Skeletal muscle tissue (tissue), 3 donors: ENCODE measurements at regions not wholly inside any gene's neighbourhood (a gene's known extent, or its start where the extent isn't known, plus 50 kb on each side); places are given as distances from the start of the nearest gene placed in this dataset.

Source experiments
- H3K27ac ChIP-seq: one replicate; pipeline ENCODE4 v1.7.0; 2013; ENCODE audit warnings: mild to moderate bottlenecking, low read depth, low read length, inconsistent platforms
- H3K27me3 ChIP-seq, 3 donors: one replicate each; pipeline ENCODE4 v1.7.0; 2013; ENCODE audit warnings: low read length in 3 of 3; ENCODE audit not compliant: control insufficient read depth in 3 of 3, insufficient read depth in 3 of 3
- H3K36me3 ChIP-seq, 3 donors: one replicate each; pipeline ENCODE4 v1.7.0; 2013; ENCODE audit warnings: low read length in 3 of 3; ENCODE audit not compliant: control insufficient read depth in 3 of 3, insufficient read depth in 3 of 3
- H3K4me1 ChIP-seq, 3 donors: one replicate each; pipeline ENCODE4 v1.7.0; 2013; ENCODE audit warnings: low read length in 3 of 3, mild to moderate bottlenecking in 3 of 3; ENCODE audit not compliant: control insufficient read depth in 3 of 3, insufficient read depth in 3 of 3
- H3K4me3 ChIP-seq, 3 donors: one replicate each; pipeline ENCODE4 v1.7.0; 2013; ENCODE audit warnings: low read length in 3 of 3
- H3K9ac ChIP-seq, 3 donors: one replicate each; pipeline ENCODE4 v1.7.0; 2013; ENCODE audit warnings: low read length in 3 of 3, mild to moderate bottlenecking in 3 of 3, moderate library complexity in 2 of 3, low read depth in 1 of 3
- H3K9me3 ChIP-seq, 3 donors: one replicate each; pipeline ENCODE4 v1.7.0; 2013; ENCODE audit warnings: low read length in 3 of 3; ENCODE audit not compliant: control insufficient read depth in 3 of 3
- donor health status: Osteomylitis.

GRCh38 chr14:36465178-36465577, 54.9 kb downstream of the NKX2-1 start:
- Histone ChIP-seq H3K9ac (no peak overlapping the region), H3K9me3 (no peaks in the 10 kb centered on the region), H3K36me3 (no peaks in the 10 kb centered on the region), H3K4me1 (no peaks in the 10 kb centered on the region), H3K27ac (no peak overlapping the region), H3K4me3 (no peak overlapping the region), H3K27me3 (no peaks in the 10 kb centered on the region)

- H3K27me3 ChIP-seq: no peaks in the 10 kb centered on the region
- H3K27ac ChIP-seq: no peak overlapping the region
- H3K4me1 ChIP-seq: no peaks in the 10 kb centered on the region
- no peaks in the 10 kb centered on the region for H3K9me3 ChIP-seq
- H3K4me3 ChIP-seq: no peak overlapping the region
- no peaks in the 10 kb centered on the region for H3K36me3 ChIP-seq
- no peak overlapping the region for H3K9ac ChIP-seq
These were observed 57.1 kb downstream of the NKX2-1 start for GRCh38 chr14:36462890-36463289.

GRCh38 chr14:36455241-36455627, 64.8 kb downstream of the NKX2-1 start:
- no peaks in the 10 kb centered on the region for H3K36me3 ChIP-seq
- no peaks in the 10 kb centered on the region for H3K9me3 ChIP-seq
- no peak overlapping the region for H3K4me3 ChIP-seq
- no peak overlapping the region for H3K9ac ChIP-seq
- no peaks in the 10 kb centered on the region for H3K27me3 ChIP-seq
- H3K4me1 ChIP-seq: no peaks in the 10 kb centered on the region
- H3K27ac ChIP-seq: no peak overlapping the region

GRCh38 chr14:36454599-36455240, 65.3 kb downstream of the NKX2-1 start:
- Histone ChIP-seq H3K9me3 (no peaks in the 10 kb centered on the region), H3K27me3 (no peaks in the 10 kb centered on the region), H3K4me1 (no peaks in the 10 kb centered on the region)

GRCh38 chr14:36452860-36453259, 67.2 kb downstream of the NKX2-1 start:
- Histone ChIP-seq H3K36me3 (no peaks in the 10 kb centered on the region), H3K27ac (no peak overlapping the region), H3K4me1 (no peaks in the 10 kb centered on the region), H3K9ac (no peak overlapping the region), H3K4me3 (no peak overlapping the region), H3K9me3 (no peaks in the 10 kb centered on the region), H3K27me3 (no peaks in the 10 kb centered on the region)

More at GRCh38 chr14:36454599-36455240, 65.3 kb downstream of the NKX2-1 start:
- no peak overlapping the region for H3K27ac ChIP-seq
- no peaks in the 10 kb centered on the region for H3K36me3 ChIP-seq
- H3K4me3 ChIP-seq: no peak overlapping the region
- no peak overlapping the region for H3K9ac ChIP-seq

- Histone ChIP-seq H3K4me1 (no peaks in the 10 kb centered on the region), H3K9me3 (no peaks in the 10 kb centered on the region), H3K4me3 (no peak overlapping the region), H3K27me3 (no peaks in the 10 kb centered on the region), H3K9ac (no peak overlapping the region), H3K36me3 (no peaks in the 10 kb centered on the region), H3K27ac (no peak overlapping the region)
These were observed 68.5 kb downstream of the NKX2-1 start for GRCh38 chr14:36451310-36452065.

GRCh38 chr14:36450550-36450949, 69.5 kb downstream of the NKX2-1 start:
- H3K27me3 ChIP-seq: no peaks in the 10 kb centered on the region
- H3K27ac ChIP-seq: no peak overlapping the region
- H3K9ac ChIP-seq: no peak overlapping the region
- no peaks in the 10 kb centered on the region for H3K9me3 ChIP-seq
- no peaks in the 10 kb centered on the region for H3K36me3 ChIP-seq
- no peaks in the 10 kb centered on the region for H3K4me1 ChIP-seq
- H3K4me3 ChIP-seq: no peak overlapping the region

GRCh38 chr14:36449903-36450302, 70.1 kb downstream of the NKX2-1 start:
- Histone ChIP-seq H3K27me3 (no peaks in the 10 kb centered on the region), H3K36me3 (no peaks in the 10 kb centered on the region), H3K4me3 (no peak overlapping the region), H3K9me3 (no peaks in the 10 kb centered on the region), H3K4me1 (no peaks in the 10 kb centered on the region), H3K9ac (no peak overlapping the region), H3K27ac (no peak overlapping the region)

- H3K4me1 ChIP-seq: no peaks in the 10 kb centered on the region
- H3K27me3 ChIP-seq: peaks cover 0 to 15% (median 4%) of the 10 kb centered on the region in 3 donors
- no peak overlapping the region for H3K4me3 ChIP-seq
- no peaks in the 10 kb centered on the region for H3K9me3 ChIP-seq
- no peak overlapping the region for H3K27ac ChIP-seq
- H3K36me3 ChIP-seq: no peaks in the 10 kb centered on the region
- no peak overlapping the region for H3K9ac ChIP-seq
These were observed 76.7 kb downstream of the NKX2-1 start for GRCh38 chr14:36443374-36443773.

GRCh38 chr14:36442824-36443241, 77.2 kb downstream of the NKX2-1 start:
- H3K27ac ChIP-seq: no peak overlapping the region
- no peak overlapping the region for H3K9ac ChIP-seq
- no peaks in the 10 kb centered on the region for H3K4me1 ChIP-seq
- peaks cover 0 to 15% (median 4%) of the 10 kb centered on the region in 3 donors for H3K27me3 ChIP-seq
- H3K9me3 ChIP-seq: no peaks in the 10 kb centered on the region
- no peak overlapping the region for H3K4me3 ChIP-seq
- H3K36me3 ChIP-seq: no peaks in the 10 kb centered on the region
